HT1080 (cell line): ENCODE measurements at regions not wholly inside any gene's neighbourhood (a gene's known extent, or its start where the extent isn't known, plus 50 kb on each side); places are given as distances from the start of the nearest gene placed in this dataset.
A peak's percentile ranks its signal among the peaks of the same experiment; 100 is the strongest.

Source experiments
- DNase-seq: peaks from one replicate; pipeline ENCODE4 v3.0.0-alpha.2; 2015; ENCODE audit warnings: low read depth

- no peak for DNase-seq
Observed at GRCh38 chr10:98332623-98333269, 64.8 kb upstream of the LOXL4 start.

DNA sequence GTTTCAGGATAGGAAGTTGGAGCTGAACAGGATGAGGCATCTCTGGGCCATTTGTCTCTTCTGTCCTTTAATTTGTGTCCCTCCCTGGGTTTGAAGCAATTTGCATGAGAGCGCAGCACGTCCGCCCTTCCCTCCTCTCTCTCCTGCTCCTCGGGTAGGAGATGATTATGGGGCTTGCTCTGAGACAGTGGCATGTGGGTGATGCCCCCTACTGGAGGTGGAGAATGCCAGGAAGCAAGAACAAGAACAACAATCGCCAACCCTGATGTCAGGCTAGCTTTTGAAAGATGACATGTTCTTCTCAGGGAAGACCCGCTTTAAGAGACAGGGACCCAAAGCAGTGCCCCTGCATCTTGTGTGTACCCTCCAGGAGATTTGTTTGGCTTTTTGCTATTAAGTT lies 63.9 kb upstream of the LOXL4 start:
- peak; percentile 46 for DNase-seq

- DNase-seq: no peak
Observed at GRCh38 chr10:98330987-98331386, 63.0 kb upstream of the LOXL4 start.

GRCh38 chr10:98328640-98329039 lies 60.6 kb upstream of the LOXL4 start:
- no peak for DNase-seq

DNA sequence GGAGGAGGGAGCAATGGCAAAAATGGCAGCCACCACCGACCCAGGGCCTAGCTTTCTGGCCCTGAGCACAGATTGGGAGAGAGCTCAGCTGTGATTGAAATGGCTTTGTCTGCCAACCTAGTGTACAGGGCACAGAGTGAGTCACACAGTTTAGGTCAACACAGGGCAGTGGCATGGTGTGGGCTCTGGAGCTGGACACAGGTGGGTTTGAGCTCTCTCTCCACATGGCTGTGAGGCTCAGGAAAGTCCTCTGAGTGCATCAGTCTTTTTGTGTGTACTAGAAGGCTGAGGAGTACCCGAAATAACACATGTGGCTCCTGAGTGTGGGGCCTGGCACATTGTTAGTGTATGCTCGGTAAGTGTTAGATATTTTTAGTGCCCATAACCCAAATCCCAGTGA lies 60.2 kb upstream of the LOXL4 start:
- no peak for DNase-seq

DNA sequence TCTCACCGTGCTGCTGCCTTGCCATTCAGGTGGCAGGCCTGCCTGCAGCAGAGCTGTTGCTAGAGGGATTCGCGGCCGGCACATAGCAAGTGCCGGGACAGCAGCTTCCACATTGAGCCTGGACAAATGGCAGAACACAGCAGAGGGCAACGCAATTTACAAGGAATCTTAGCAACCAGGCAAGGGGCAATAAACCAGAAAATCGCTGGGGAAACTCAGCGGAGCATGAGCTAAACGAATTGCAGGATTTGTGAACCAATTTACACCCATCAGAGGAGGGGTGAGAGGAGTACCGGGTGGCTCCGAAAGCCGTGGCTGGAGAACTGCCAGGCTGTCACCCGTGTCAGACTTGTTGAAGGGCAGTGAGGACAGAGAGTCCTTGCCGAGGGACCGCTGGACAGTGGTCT lies 58.6 kb upstream of the LOXL4 start:
- DNase-seq: no peak

- peak; percentile 92 for DNase-seq
Observed at GRCh38 chr10:98323221-98324164, 55.5 kb upstream of the LOXL4 start.

DNA sequence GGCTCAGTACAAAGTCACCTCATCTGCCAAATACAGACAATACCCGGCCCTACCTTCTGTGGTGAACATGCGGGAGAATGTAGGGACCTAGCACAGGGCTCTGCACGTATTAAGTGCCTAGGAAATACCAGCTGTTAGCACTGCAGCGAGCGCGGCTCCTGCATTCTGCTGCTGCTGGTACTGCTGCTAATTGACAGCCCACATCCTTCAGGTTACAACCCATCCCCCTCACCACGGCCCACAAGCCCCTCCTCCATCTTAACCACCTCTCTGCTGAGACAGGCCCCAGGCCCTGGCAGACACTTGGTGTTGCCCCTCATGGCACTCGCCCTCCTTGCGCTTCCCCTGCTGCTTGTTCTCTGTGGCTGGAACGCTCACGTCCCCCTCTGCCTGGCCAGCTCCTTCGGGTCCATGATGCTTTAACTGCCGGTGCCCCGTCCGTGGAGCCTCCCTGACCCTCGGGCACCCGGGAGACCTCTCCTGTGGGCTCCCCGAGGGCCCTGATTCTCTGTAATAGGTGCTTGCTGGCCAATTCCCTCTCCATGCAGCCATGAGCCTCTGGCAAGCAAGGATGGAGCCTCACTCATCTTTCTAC lies 53.3 kb upstream of the LOXL4 start:
- DNase-seq: no peak

DNA sequence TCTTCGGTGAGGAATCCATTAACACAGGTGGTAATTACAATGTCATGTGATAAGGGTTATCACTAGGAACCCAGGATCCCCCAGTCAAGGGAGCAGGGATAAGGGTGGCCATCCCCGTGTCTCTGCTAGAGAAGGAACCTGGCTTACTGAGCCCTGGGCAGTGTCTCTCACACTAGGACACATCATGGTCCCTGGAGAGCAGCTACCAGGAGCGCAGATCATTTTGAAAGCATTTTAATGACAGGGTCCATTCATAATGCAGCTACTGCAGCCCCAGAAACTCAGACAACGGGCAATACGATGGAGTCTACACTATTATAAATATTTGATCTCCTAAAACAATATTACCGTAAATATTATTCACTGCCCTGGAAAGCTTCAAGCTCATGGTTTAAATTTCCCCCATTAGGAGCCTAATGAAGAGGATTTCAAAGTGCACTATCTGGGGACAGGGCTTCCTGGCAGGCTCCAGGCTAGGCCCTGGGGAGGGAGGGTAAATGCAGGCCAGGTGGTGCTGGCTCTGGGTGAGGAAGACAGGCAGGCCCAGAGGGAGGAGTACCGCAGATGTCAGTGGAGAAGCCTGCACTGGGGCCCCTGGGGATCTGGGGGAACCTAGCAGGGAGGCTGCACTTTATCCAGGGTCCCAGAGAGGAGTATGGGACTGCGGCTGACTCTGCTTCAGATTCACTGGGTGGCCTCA lies 52.6 kb upstream of the LOXL4 start:
- no peak for DNase-seq

- no peak for DNase-seq
Observed at GRCh38 chr10:98318861-98319260, 50.9 kb upstream of the LOXL4 start.
